ENCODE measurements at regions not wholly inside any gene's neighbourhood (a gene's known extent, or its start where the extent isn't known, plus 50 kb on each side); places are given as distances from the start of the nearest gene placed in this dataset.

GRCh38 chr1:115139381-115139780 lies 50.1 kb upstream of the TSPAN2 start:
- no peak for DNase-seq

All from activated CD4-positive, alpha-beta T cell treated with anti-CD3 and anti-CD28 coated beads for 48 hours (primary cell).